ENCODE measurements at regions not wholly inside any gene's neighbourhood (a gene's known extent, or its start where the extent isn't known, plus 50 kb on each side); places are given as distances from the start of the nearest gene placed in this dataset.

DNA sequence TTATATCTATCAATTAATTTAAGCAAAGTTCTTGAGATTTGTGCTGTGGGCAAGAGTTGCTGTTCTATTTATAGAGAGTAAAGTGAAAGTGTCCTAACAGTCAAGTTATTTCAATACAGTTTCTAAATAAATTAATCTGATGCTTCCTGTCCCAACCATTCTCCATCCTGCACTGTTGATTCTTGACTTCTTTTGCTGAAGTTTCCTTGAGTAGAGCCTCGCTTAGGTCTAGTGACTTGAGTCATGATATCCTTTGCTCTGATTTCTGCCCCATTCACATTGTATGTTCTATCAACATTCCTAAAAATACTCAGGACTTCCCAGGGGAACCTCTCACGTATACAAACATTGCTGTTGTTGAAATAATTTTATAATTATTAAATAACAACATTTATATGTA, 498.4 kb upstream of the ALCAM start:
- TF ChIP-seq, protein P1, sequence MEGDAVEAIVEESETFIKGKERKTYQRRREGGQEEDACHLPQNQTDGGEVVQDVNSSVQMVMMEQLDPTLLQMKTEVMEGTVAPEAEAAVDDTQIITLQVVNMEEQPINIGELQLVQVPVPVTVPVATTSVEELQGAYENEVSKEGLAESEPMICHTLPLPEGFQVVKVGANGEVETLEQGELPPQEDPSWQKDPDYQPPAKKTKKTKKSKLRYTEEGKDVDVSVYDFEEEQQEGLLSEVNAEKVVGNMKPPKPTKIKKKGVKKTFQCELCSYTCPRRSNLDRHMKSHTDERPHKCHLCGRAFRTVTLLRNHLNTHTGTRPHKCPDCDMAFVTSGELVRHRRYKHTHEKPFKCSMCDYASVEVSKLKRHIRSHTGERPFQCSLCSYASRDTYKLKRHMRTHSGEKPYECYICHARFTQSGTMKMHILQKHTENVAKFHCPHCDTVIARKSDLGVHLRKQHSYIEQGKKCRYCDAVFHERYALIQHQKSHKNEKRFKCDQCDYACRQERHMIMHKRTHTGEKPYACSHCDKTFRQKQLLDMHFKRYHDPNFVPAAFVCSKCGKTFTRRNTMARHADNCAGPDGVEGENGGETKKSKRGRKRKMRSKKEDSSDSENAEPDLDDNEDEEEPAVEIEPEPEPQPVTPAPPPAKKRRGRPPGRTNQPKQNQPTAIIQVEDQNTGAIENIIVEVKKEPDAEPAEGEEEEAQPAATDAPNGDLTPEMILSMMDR (IDR thresholded peaks at IDR 0.05; ENCODE audit: poor library complexity, severe bottlenecking): no peak
- no peak for TF ChIP-seq EP300 (conservative IDR thresholded peaks at IDR 0.05; ENCODE audit: poor library complexity, severe bottlenecking)
- no peak for TF ChIP-seq EZH2 (IDR thresholded peaks at IDR 0.05; ENCODE audit: borderline replicate concordance, insufficient read depth, low read length, poor library complexity, severe bottlenecking)
- no peak for TF ChIP-seq POLR2AphosphoS5 (IDR thresholded peaks at IDR 0.05)
- TF ChIP-seq TAF1 (IDR thresholded peaks at IDR 0.05; ENCODE audit: low read depth): no peak
